ENCODE measurements at regions not wholly inside any gene's neighbourhood (a gene's known extent, or its start where the extent isn't known, plus 50 kb on each side); places are given as distances from the start of the nearest gene placed in this dataset.

GRCh38 chr6:56407883-56408410, 160.6 kb upstream of the COL21A1 start:
- Histone ChIP-seq H3K9ac (ENCODE audit: low read depth in 1 of 3, low read length in 3 of 3) (no peak overlapping the region), H3K4me3 (ENCODE audit: low read length in 3 of 3) (no peak overlapping the region)

GRCh38 chr6:56406276-56407269, 159.2 kb upstream of the COL21A1 start:
- H3K36me3 ChIP-seq (ENCODE audit: control insufficient read depth in 3 of 3, insufficient read depth in 3 of 3, low read length in 3 of 3) = no peaks in the 10 kb centered on the region
- H3K4me3 ChIP-seq (ENCODE audit: low read length in 3 of 3) = no peak overlapping the region
- no peak overlapping the region for H3K9ac ChIP-seq (ENCODE audit: low read depth in 1 of 3, low read length in 3 of 3)
- no peaks in the 10 kb centered on the region for H3K27me3 ChIP-seq (ENCODE audit: control insufficient read depth in 3 of 3, insufficient read depth in 3 of 3, low read length in 3 of 3)
- no peak overlapping the region for H3K27ac ChIP-seq (ENCODE audit: low read depth, low read length)
- H3K9me3 ChIP-seq (ENCODE audit: control insufficient read depth in 3 of 3, low read length in 3 of 3) = no peaks in the 10 kb centered on the region
- H3K4me1 ChIP-seq (ENCODE audit: control insufficient read depth in 3 of 3, insufficient read depth in 3 of 3, low read length in 3 of 3) = peaks cover 0 to 17% (median 12%) of the 10 kb centered on the region in 3 donors

More at GRCh38 chr6:56407883-56408410, 160.6 kb upstream of the COL21A1 start:
- H3K4me1 ChIP-seq (ENCODE audit: control insufficient read depth in 3 of 3, insufficient read depth in 3 of 3, low read length in 3 of 3) = peaks cover 0 to 17% (median 12%) of the 10 kb centered on the region in 3 donors
- no peak overlapping the region for H3K27ac ChIP-seq (ENCODE audit: low read depth, low read length)
- no peaks in the 10 kb centered on the region for H3K27me3 ChIP-seq (ENCODE audit: control insufficient read depth in 3 of 3, insufficient read depth in 3 of 3, low read length in 3 of 3)
- H3K9me3 ChIP-seq (ENCODE audit: control insufficient read depth in 3 of 3, low read length in 3 of 3) = no peaks in the 10 kb centered on the region
- H3K36me3 ChIP-seq (ENCODE audit: control insufficient read depth in 3 of 3, insufficient read depth in 3 of 3, low read length in 3 of 3) = no peaks in the 10 kb centered on the region

GRCh38 chr6:56404599-56404998, 157.2 kb upstream of the COL21A1 start:
- Histone ChIP-seq H3K9ac (ENCODE audit: low read depth in 1 of 3, low read length in 3 of 3) (no peak overlapping the region), H3K9me3 (ENCODE audit: control insufficient read depth in 3 of 3, low read length in 3 of 3) (no peaks in the 10 kb centered on the region), H3K36me3 (ENCODE audit: control insufficient read depth in 3 of 3, insufficient read depth in 3 of 3, low read length in 3 of 3) (no peaks in the 10 kb centered on the region), H3K27ac (ENCODE audit: low read depth, low read length) (no peak overlapping the region), H3K4me3 (ENCODE audit: low read length in 3 of 3) (no peak overlapping the region), H3K27me3 (ENCODE audit: control insufficient read depth in 3 of 3, insufficient read depth in 3 of 3, low read length in 3 of 3) (no peaks in the 10 kb centered on the region), H3K4me1 (ENCODE audit: control insufficient read depth in 3 of 3, insufficient read depth in 3 of 3, low read length in 3 of 3) (peaks cover 0 to 17% (median 12%) of the 10 kb centered on the region in 3 donors)

- H3K27ac ChIP-seq (ENCODE audit: low read depth, low read length) = peak overlapping the region; percentile 1
- peaks cover 0 to 17% (median 12%) of the 10 kb centered on the region in 3 donors for H3K4me1 ChIP-seq (ENCODE audit: control insufficient read depth in 3 of 3, insufficient read depth in 3 of 3, low read length in 3 of 3)
- H3K36me3 ChIP-seq (ENCODE audit: control insufficient read depth in 3 of 3, insufficient read depth in 3 of 3, low read length in 3 of 3) = no peaks in the 10 kb centered on the region
- no peaks in the 10 kb centered on the region for H3K27me3 ChIP-seq (ENCODE audit: control insufficient read depth in 3 of 3, insufficient read depth in 3 of 3, low read length in 3 of 3)
- H3K9me3 ChIP-seq (ENCODE audit: control insufficient read depth in 3 of 3, low read length in 3 of 3) = no peaks in the 10 kb centered on the region
- H3K4me3 ChIP-seq (ENCODE audit: low read length in 3 of 3) = no peak overlapping the region
- no peak overlapping the region for H3K9ac ChIP-seq (ENCODE audit: low read depth in 1 of 3, low read length in 3 of 3)
Measured at GRCh38 chr6:56403745-56404144, 156.4 kb upstream of the COL21A1 start.

- no peaks in the 10 kb centered on the region for H3K9me3 ChIP-seq (ENCODE audit: control insufficient read depth in 3 of 3, low read length in 3 of 3)
- peaks cover 0 to 17% (median 12%) of the 10 kb centered on the region in 3 donors for H3K4me1 ChIP-seq (ENCODE audit: control insufficient read depth in 3 of 3, insufficient read depth in 3 of 3, low read length in 3 of 3)
- no peaks in the 10 kb centered on the region for H3K27me3 ChIP-seq (ENCODE audit: control insufficient read depth in 3 of 3, insufficient read depth in 3 of 3, low read length in 3 of 3)
Measured at GRCh38 chr6:56401477-56402070, 154.2 kb upstream of the COL21A1 start.

GRCh38 chr6:56400273-56400672, 152.9 kb upstream of the COL21A1 start:
- H3K27me3 ChIP-seq (ENCODE audit: control insufficient read depth in 3 of 3, insufficient read depth in 3 of 3, low read length in 3 of 3) = no peaks in the 10 kb centered on the region
- no peak overlapping the region for H3K9ac ChIP-seq (ENCODE audit: low read depth in 1 of 3, low read length in 3 of 3)
- H3K4me1 ChIP-seq (ENCODE audit: control insufficient read depth in 3 of 3, insufficient read depth in 3 of 3, low read length in 3 of 3) = peaks cover 0 to 15% (median 12%) of the 10 kb centered on the region in 3 donors
- no peaks in the 10 kb centered on the region for H3K9me3 ChIP-seq (ENCODE audit: control insufficient read depth in 3 of 3, low read length in 3 of 3)
- H3K4me3 ChIP-seq (ENCODE audit: low read length in 3 of 3) = no peak overlapping the region
- H3K27ac ChIP-seq (ENCODE audit: low read depth, low read length) = no peak overlapping the region
- no peaks in the 10 kb centered on the region for H3K36me3 ChIP-seq (ENCODE audit: control insufficient read depth in 3 of 3, insufficient read depth in 3 of 3, low read length in 3 of 3)

More at GRCh38 chr6:56401477-56402070, 154.2 kb upstream of the COL21A1 start:
- Histone ChIP-seq H3K4me3 (ENCODE audit: low read length in 3 of 3) (no peak overlapping the region), H3K9ac (ENCODE audit: low read depth in 1 of 3, low read length in 3 of 3) (no peak overlapping the region), H3K27ac (ENCODE audit: low read depth, low read length) (no peak overlapping the region), H3K36me3 (ENCODE audit: control insufficient read depth in 3 of 3, insufficient read depth in 3 of 3, low read length in 3 of 3) (no peaks in the 10 kb centered on the region)

- Histone ChIP-seq H3K9me3 (ENCODE audit: control insufficient read depth in 3 of 3, low read length in 3 of 3) (no peaks in the 10 kb centered on the region), H3K4me1 (ENCODE audit: control insufficient read depth in 3 of 3, insufficient read depth in 3 of 3, low read length in 3 of 3) (peaks cover 0 to 12% (median 8%) of the 10 kb centered on the region in 3 donors), H3K27ac (ENCODE audit: low read depth, low read length) (no peak overlapping the region)
Measured at GRCh38 chr6:56399672-56400263, 152.4 kb upstream of the COL21A1 start.

GRCh38 chr6:56399250-56399671, 151.9 kb upstream of the COL21A1 start:
- Histone ChIP-seq H3K4me1 (ENCODE audit: control insufficient read depth in 3 of 3, insufficient read depth in 3 of 3, low read length in 3 of 3) (peaks cover 0 to 8% (median 8%) of the 10 kb centered on the region in 3 donors), H3K4me3 (ENCODE audit: low read length in 3 of 3) (no peak overlapping the region), H3K9me3 (ENCODE audit: control insufficient read depth in 3 of 3, low read length in 3 of 3) (no peaks in the 10 kb centered on the region), H3K27me3 (ENCODE audit: control insufficient read depth in 3 of 3, insufficient read depth in 3 of 3, low read length in 3 of 3) (no peaks in the 10 kb centered on the region), H3K36me3 (ENCODE audit: control insufficient read depth in 3 of 3, insufficient read depth in 3 of 3, low read length in 3 of 3) (no peaks in the 10 kb centered on the region), H3K27ac (ENCODE audit: low read depth, low read length) (no peak overlapping the region), H3K9ac (ENCODE audit: low read depth in 1 of 3, low read length in 3 of 3) (no peak overlapping the region)

More at GRCh38 chr6:56399672-56400263, 152.4 kb upstream of the COL21A1 start:
- no peak overlapping the region for H3K4me3 ChIP-seq (ENCODE audit: low read length in 3 of 3)
- no peaks in the 10 kb centered on the region for H3K27me3 ChIP-seq (ENCODE audit: control insufficient read depth in 3 of 3, insufficient read depth in 3 of 3, low read length in 3 of 3)
- H3K9ac ChIP-seq (ENCODE audit: low read depth in 1 of 3, low read length in 3 of 3) = no peak overlapping the region
- no peaks in the 10 kb centered on the region for H3K36me3 ChIP-seq (ENCODE audit: control insufficient read depth in 3 of 3, insufficient read depth in 3 of 3, low read length in 3 of 3)

- Histone ChIP-seq H3K4me3 (ENCODE audit: low read length in 3 of 3) (no peak overlapping the region), H3K27me3 (ENCODE audit: control insufficient read depth in 3 of 3, insufficient read depth in 3 of 3, low read length in 3 of 3) (no peaks in the 10 kb centered on the region), H3K36me3 (ENCODE audit: control insufficient read depth in 3 of 3, insufficient read depth in 3 of 3, low read length in 3 of 3) (no peaks in the 10 kb centered on the region), H3K4me1 (ENCODE audit: control insufficient read depth in 3 of 3, insufficient read depth in 3 of 3, low read length in 3 of 3) (no peaks in the 10 kb centered on the region), H3K27ac (ENCODE audit: low read depth, low read length) (no peak overlapping the region), H3K9me3 (ENCODE audit: control insufficient read depth in 3 of 3, low read length in 3 of 3) (no peaks in the 10 kb centered on the region), H3K9ac (ENCODE audit: low read depth in 1 of 3, low read length in 3 of 3) (no peak overlapping the region)
Measured at GRCh38 chr6:56396435-56396834, 149.1 kb upstream of the COL21A1 start.

Data from skeletal muscle tissue (tissue), 3 donors.